ENCODE measurements at regions not wholly inside any gene's neighbourhood (a gene's known extent, or its start where the extent isn't known, plus 50 kb on each side); places are given as distances from the start of the nearest gene placed in this dataset.
A peak's percentile ranks its signal among the peaks of the same experiment; 100 is the strongest.
"Not testable (repeated sequence)": the region's sequence is repeated elsewhere in the genome, so short reads cannot be mapped to it uniquely, and the experiment has no call there.

DNA sequence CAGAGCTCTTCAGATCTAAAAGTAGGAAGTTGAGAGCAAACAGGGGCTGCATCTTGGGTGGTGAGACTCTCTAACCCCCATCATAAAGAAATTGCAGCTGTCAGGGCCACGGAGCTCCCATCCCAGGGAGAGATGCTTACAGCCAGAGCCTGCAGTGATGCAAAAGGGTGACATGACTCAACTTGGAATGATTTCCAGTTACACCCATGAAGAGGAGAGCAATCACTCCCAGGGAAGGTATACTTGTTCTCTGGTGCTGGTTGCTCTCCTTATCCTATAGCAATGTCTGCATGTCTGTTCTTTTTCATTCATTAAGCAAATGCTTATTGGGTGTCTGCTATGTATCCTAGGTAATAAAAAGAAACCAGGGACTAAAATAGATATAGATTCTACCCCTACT is 228.0 kb downstream of the RAB11FIP2 start:
- TF ChIP-seq, protein P1, sequence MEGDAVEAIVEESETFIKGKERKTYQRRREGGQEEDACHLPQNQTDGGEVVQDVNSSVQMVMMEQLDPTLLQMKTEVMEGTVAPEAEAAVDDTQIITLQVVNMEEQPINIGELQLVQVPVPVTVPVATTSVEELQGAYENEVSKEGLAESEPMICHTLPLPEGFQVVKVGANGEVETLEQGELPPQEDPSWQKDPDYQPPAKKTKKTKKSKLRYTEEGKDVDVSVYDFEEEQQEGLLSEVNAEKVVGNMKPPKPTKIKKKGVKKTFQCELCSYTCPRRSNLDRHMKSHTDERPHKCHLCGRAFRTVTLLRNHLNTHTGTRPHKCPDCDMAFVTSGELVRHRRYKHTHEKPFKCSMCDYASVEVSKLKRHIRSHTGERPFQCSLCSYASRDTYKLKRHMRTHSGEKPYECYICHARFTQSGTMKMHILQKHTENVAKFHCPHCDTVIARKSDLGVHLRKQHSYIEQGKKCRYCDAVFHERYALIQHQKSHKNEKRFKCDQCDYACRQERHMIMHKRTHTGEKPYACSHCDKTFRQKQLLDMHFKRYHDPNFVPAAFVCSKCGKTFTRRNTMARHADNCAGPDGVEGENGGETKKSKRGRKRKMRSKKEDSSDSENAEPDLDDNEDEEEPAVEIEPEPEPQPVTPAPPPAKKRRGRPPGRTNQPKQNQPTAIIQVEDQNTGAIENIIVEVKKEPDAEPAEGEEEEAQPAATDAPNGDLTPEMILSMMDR (conservative IDR thresholded peaks at IDR 0.05) = no peak
- Mint-ChIP-seq H3K27me3 (peaks cover 3% of the 10 kb centered on the region), H3K27ac (no peak overlapping the region), H3K9me3 (no peaks in the 10 kb centered on the region), H3K36me3 (no peaks in the 10 kb centered on the region), H3K4me1 (ENCODE audit: unreplicated experiment) (peaks cover 13% of the 10 kb centered on the region), H3K4me3 (no peak overlapping the region)
- DNase-seq (ENCODE audit: extremely low spot score, unreplicated experiment) = no peak

- Mint-ChIP-seq H3K27ac (no peak overlapping the region), H3K9me3 (no peaks in the 10 kb centered on the region), H3K27me3 (peaks cover 3% of the 10 kb centered on the region)
Observed at GRCh38 chr10:117819304-117819703, 227.4 kb downstream of the RAB11FIP2 start.

GRCh38 chr10:117823980-117824379 is 222.8 kb downstream of the RAB11FIP2 start:
- TF ChIP-seq, protein P1 (conservative IDR thresholded peaks at IDR 0.05) = no peak
- no peak for DNase-seq (ENCODE audit: extremely low spot score, unreplicated experiment)
- H3K4me1 Mint-ChIP-seq (ENCODE audit: unreplicated experiment) = peaks cover 23% of the 10 kb centered on the region
- H3K36me3 Mint-ChIP-seq = no peaks in the 10 kb centered on the region
- peaks cover under 1% of the 10 kb centered on the region for H3K27me3 Mint-ChIP-seq
- no peak overlapping the region for H3K4me3 Mint-ChIP-seq
- no peaks in the 10 kb centered on the region for H3K9me3 Mint-ChIP-seq
- H3K27ac Mint-ChIP-seq = no peak overlapping the region

More at GRCh38 chr10:117819304-117819703, 227.4 kb downstream of the RAB11FIP2 start:
- Mint-ChIP-seq H3K36me3 (no peaks in the 10 kb centered on the region), H3K4me3 (no peak overlapping the region), H3K4me1 (ENCODE audit: unreplicated experiment) (peaks cover 13% of the 10 kb centered on the region)
- DNase-seq (ENCODE audit: extremely low spot score, unreplicated experiment) = no peak
- TF ChIP-seq, protein P1 (conservative IDR thresholded peaks at IDR 0.05) = no peak

- H3K27ac Mint-ChIP-seq = no peak overlapping the region
- TF ChIP-seq, protein P1 (conservative IDR thresholded peaks at IDR 0.05) = no peak
- peak overlapping the region; percentile 29 for H3K4me3 Mint-ChIP-seq
- no peak for DNase-seq (ENCODE audit: extremely low spot score, unreplicated experiment)
- peaks cover 26% of the 10 kb centered on the region for H3K4me1 Mint-ChIP-seq (ENCODE audit: unreplicated experiment)
- H3K27me3 Mint-ChIP-seq = peaks cover 17% of the 10 kb centered on the region
- no peaks in the 10 kb centered on the region for H3K36me3 Mint-ChIP-seq
- H3K9me3 Mint-ChIP-seq = no peaks in the 10 kb centered on the region
Observed at GRCh38 chr10:117830205-117830604, 216.5 kb downstream of the RAB11FIP2 start.

DNA sequence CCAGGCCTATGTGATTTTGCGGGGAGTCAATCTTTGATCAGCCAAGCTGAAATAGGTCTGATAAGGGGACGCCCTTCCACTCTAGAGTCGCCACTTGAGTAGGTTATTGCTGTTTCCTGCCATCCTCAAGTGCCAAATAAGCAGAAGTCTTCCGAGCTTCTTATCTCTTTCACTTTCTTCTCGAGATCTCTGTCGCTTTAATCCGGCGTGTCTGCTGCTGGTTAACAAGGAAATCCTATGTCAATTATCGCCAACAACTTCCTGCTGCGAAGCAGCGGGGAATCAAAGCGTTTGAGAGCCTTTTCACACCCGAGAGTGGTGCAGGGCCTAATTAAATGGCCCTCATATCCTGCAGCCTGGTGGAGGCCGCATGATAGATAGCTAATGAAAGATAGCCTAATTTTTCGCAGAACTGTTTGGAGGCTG is 215.9 kb downstream of the RAB11FIP2 start:
- Mint-ChIP-seq H3K27me3 (peaks cover 17% of the 10 kb centered on the region), H3K27ac (no peak overlapping the region), H3K36me3 (no peaks in the 10 kb centered on the region), H3K9me3 (no peaks in the 10 kb centered on the region), H3K4me3 (peak overlapping the region; percentile 29), H3K4me1 (ENCODE audit: unreplicated experiment) (peaks cover 21% of the 10 kb centered on the region)
- no peak for DNase-seq (ENCODE audit: extremely low spot score, unreplicated experiment)
- TF ChIP-seq, protein P1 (conservative IDR thresholded peaks at IDR 0.05) = no peak

GRCh38 chr10:117838500-117839498 is 207.9 kb downstream of the RAB11FIP2 start:
- not testable (repeated sequence) for H3K36me3 Mint-ChIP-seq; H3K9me3 Mint-ChIP-seq; H3K27me3 Mint-ChIP-seq; H3K27ac Mint-ChIP-seq; H3K4me1 Mint-ChIP-seq (ENCODE audit: unreplicated experiment); DNase-seq (ENCODE audit: extremely low spot score, unreplicated experiment)
- H3K4me3 Mint-ChIP-seq = peak overlapping the region; percentile 85

- H3K27me3 Mint-ChIP-seq; H3K27ac Mint-ChIP-seq; H3K4me1 Mint-ChIP-seq (ENCODE audit: unreplicated experiment); H3K36me3 Mint-ChIP-seq; DNase-seq (ENCODE audit: extremely low spot score, unreplicated experiment); H3K9me3 Mint-ChIP-seq; H3K4me3 Mint-ChIP-seq: not testable (repeated sequence)
Observed at GRCh38 chr10:117856426-117856825, 190.3 kb downstream of the RAB11FIP2 start.

All from type B pancreatic cell (in vitro differentiated cells).